Mucosa of descending colon (tissue), 3 donors: ENCODE measurements at regions not wholly inside any gene's neighbourhood (a gene's known extent, or its start where the extent isn't known, plus 50 kb on each side); places are given as distances from the start of the nearest gene placed in this dataset.
"Not testable (repeated sequence)": the region's sequence is repeated elsewhere in the genome, so short reads cannot be mapped to it uniquely, and the experiment has no call there.

ENCODE experiments used
- ATAC-seq: fragments of 200-7000 bp; cut with Tn5 transposase; one replicate; pipeline ENCODE4 v1.9.1; 2020; ENCODE audit warnings: mild to moderate bottlenecking, moderate library complexity
- DNase-seq, 3 donors: peaks; one replicate each; pipeline ENCODE4 v3.0.0-alpha.2; 2020
- H3K36me3 ChIP-seq: fragments of 200-600 bp; one replicate; pipeline ENCODE4 v1.8.0; 2021; ENCODE audit warnings: low read depth, mild to moderate bottlenecking
- H3K4me1 ChIP-seq: fragments of 200-600 bp; one replicate; pipeline ENCODE4 v1.8.0; 2021; ENCODE audit warnings: low read depth, mild to moderate bottlenecking
- H3K4me3 ChIP-seq: fragments of 200-600 bp; one replicate; pipeline ENCODE4 v1.8.0; 2021; ENCODE audit warnings: mild to moderate bottlenecking
- H3K9me3 ChIP-seq: fragments of 200-600 bp; one replicate; pipeline ENCODE4 v1.8.0; 2021; ENCODE audit warnings: mild to moderate bottlenecking
- CTCF ChIP-seq: fragments of 200-600 bp; IDR thresholded peaks from one replicate; pipeline ENCODE4 v1.8.0; 2022; ENCODE audit warnings: antibody characterized with exemption, mild to moderate bottlenecking
- intact Hi-C, 2 donors: fragments of 100-400 bp; cut with DNase I in 1 of 2; cut with micrococcal nuclease in 1 of 2; formaldehyde crosslinking; loops; one replicate each; pipeline versions ENCODE4 v1.11.0 to v1.11.1; 2022; cut with DNase I, micrococcal nuclease
- donor health status: DM: no; HTN: no; CAD: no; lungs with moderate emphysema.
- donor health status: DM: no; HTN: no; CAD: no.
- donor health status: DM: no; HTN: yes; CAD: no.

GRCh38 chr2:145407-145806 is 99.1 kb upstream of the FAM110C start:
- intact Hi-C loops, result no loop called here
- H3K36me3 ChIP-seq, result no peaks in the 10 kb centered on the region
- ATAC-seq (no peak), DNase-seq (no peak)
- H3K4me1 ChIP-seq, result no peaks in the 10 kb centered on the region
- TF ChIP-seq CTCF, result no peak
- no peaks in the 10 kb centered on the region for H3K9me3 ChIP-seq
- no peak overlapping the region for H3K4me3 ChIP-seq

GRCh38 chr2:141611-142010 is 95.3 kb upstream of the FAM110C start:
- TF ChIP-seq CTCF, result no peak
- Histone ChIP-seq H3K4me3 (no peak overlapping the region), H3K9me3 (no peaks in the 10 kb centered on the region), H3K36me3 (no peaks in the 10 kb centered on the region), H3K4me1 (no peaks in the 10 kb centered on the region)
- DNase-seq (no peak), ATAC-seq (peak; percentile 31)
- intact Hi-C loops, result no loop called here

- TF ChIP-seq CTCF, result no peak
- Histone ChIP-seq H3K4me1 (peaks cover 4% of the 10 kb centered on the region), H3K36me3 (no peaks in the 10 kb centered on the region), H3K9me3 (no peaks in the 10 kb centered on the region), H3K4me3 (no peak overlapping the region)
- intact Hi-C loops, result no loop called here
- ATAC-seq (no peak), DNase-seq (no peak)
These were observed 90.4 kb upstream of the FAM110C start for GRCh38 chr2:136666-137065.

- no peaks in the 10 kb centered on the region for H3K36me3 ChIP-seq
- TF ChIP-seq CTCF, result no peak
- no peak overlapping the region for H3K4me3 ChIP-seq
- H3K4me1 ChIP-seq, result peaks cover 4% of the 10 kb centered on the region
- ATAC-seq (peak; percentile 93), DNase-seq (peak in 2 of 3 donors; percentile 50 to 64)
- intact Hi-C loops, result no loop called here
- H3K9me3 ChIP-seq, result no peaks in the 10 kb centered on the region
These were observed 87.6 kb upstream of the FAM110C start for GRCh38 chr2:133675-134593.

DNA sequence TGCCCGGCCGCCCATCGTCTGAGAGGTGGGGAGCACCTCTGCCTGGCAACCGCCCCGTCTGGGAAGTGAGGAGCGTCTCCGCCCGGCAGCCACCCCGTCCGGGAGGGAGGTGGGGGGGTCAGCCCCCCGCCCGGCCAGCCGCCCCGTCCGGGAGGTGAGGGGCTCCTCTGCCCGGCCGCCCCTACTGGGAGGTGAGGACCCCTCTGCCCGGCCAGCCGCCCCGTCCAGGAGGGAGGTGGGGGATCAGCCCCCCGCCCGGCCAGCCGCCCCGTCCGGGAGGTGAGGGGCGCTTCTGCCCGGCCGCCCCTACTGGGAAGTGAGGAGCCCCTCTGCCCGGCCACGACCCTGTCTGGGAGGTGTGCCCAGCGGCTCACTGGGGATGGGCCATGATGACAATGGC is 80.5 kb upstream of the FAM110C start:
- ATAC-seq, intact Hi-C loops: not testable (repeated sequence)

GRCh38 chr2:124241-124880 is 78.1 kb upstream of the FAM110C start:
- DNase-seq (no peak), ATAC-seq (no peak)
- Histone ChIP-seq H3K9me3 (no peaks in the 10 kb centered on the region), H3K4me3 (no peak overlapping the region), H3K36me3 (no peaks in the 10 kb centered on the region), H3K4me1 (no peaks in the 10 kb centered on the region)
- intact Hi-C loops, result no loop called here
- no peak for TF ChIP-seq CTCF

More for the DNA sequence above, 80.5 kb upstream of the FAM110C start:
- not testable (repeated sequence) for H3K9me3 ChIP-seq, H3K36me3 ChIP-seq, H3K4me3 ChIP-seq, H3K4me1 ChIP-seq, DNase-seq
